Memory B cell (primary cell): ENCODE measurements at regions not wholly inside any gene's neighbourhood (a gene's known extent, or its start where the extent isn't known, plus 50 kb on each side); places are given as distances from the start of the nearest gene placed in this dataset.

ENCODE experiments used
- ATAC-seq: fragments of 150-1000 bp; cut with Tn5 transposase; 2 replicates; pipeline ENCODE4 v1.10.0; 2021; ENCODE audit warnings: low read depth, mild to moderate bottlenecking, moderate library complexity
- DNase-seq, 2 donors: peaks; one replicate each; pipeline ENCODE4 v3.0.0; 2022; ENCODE audit warnings: low spot score in 2 of 2
- H3K27ac Mint-ChIP-seq: one replicate; pipeline ENCODE4 v1.8.0; 2022; ENCODE audit warnings: mild to moderate bottlenecking, moderate library complexity, mixed read lengths
- H3K27me3 Mint-ChIP-seq: one replicate; pipeline ENCODE4 v1.8.0; 2022; ENCODE audit warnings: mixed read lengths
- H3K36me3 Mint-ChIP-seq: one replicate; pipeline ENCODE4 v1.8.0; 2022; ENCODE audit warnings: mild to moderate bottlenecking, mixed read lengths
- H3K4me1 Mint-ChIP-seq: one replicate; pipeline ENCODE4 v1.8.0; 2022; ENCODE audit warnings: mixed read lengths
- H3K4me3 Mint-ChIP-seq: one replicate; pipeline ENCODE4 v1.8.0; 2022; ENCODE audit warnings: mild to moderate bottlenecking, moderate library complexity, mixed read lengths
- H3K9me3 Mint-ChIP-seq: one replicate; pipeline ENCODE4 v1.8.0; 2022; ENCODE audit warnings: mixed read lengths

DNA sequence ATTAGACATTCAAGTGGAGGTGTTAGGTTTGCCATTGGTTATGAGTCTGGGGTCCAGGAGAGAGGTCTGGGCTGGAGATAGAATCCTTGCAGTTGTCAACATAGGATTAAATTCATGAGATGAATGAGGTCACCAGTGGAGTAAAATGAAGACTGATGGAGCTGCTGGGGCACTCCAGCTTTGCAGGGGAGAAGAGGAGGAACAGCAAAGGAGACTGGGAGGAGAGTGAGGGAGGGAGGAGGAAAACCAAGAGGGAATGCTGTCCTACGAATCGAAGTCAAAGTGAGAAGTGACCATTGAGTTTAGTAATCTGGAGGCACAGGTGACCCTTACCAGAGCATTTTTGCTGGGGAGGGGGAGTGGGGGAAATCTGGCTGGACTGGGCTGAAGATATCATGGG, 178.2 kb upstream of the NR3C1 start:
- H3K36me3 Mint-ChIP-seq, result peaks cover 2% of the 10 kb centered on the region
- no peak overlapping the region for H3K4me3 Mint-ChIP-seq
- H3K9me3 Mint-ChIP-seq, result peaks cover 2% of the 10 kb centered on the region
- DNase-seq (no peak), ATAC-seq (no peak)
- no peak overlapping the region for H3K27ac Mint-ChIP-seq
- no peaks in the 10 kb centered on the region for H3K27me3 Mint-ChIP-seq
- peaks cover 17% of the 10 kb centered on the region for H3K4me1 Mint-ChIP-seq

DNA sequence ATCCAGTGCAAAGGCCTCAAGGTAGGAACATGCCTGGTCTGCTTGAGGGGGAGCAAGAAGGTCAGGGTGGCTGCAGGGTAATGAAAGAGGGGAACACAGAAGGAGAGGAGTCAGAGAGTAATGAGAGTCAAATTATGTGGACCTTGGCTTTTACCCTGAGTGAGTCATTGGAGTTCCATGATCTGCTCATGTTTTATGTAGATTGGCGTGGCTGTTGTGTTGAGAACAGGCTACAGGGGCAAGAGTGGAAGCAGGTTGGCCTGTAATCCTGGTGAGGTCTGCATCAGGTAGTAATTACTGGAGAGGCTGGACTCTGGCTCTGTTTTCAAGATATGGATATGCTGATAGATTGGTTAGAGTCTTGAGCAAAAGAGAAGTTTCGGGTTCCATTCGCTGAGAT, 177.7 kb upstream of the NR3C1 start:
- ATAC-seq (no peak), DNase-seq (no peak)
- Mint-ChIP-seq H3K4me3 (no peak overlapping the region), H3K9me3 (peaks cover 2% of the 10 kb centered on the region), H3K36me3 (peaks cover 2% of the 10 kb centered on the region), H3K27me3 (no peaks in the 10 kb centered on the region), H3K27ac (no peak overlapping the region), H3K4me1 (peaks cover 17% of the 10 kb centered on the region)

DNA sequence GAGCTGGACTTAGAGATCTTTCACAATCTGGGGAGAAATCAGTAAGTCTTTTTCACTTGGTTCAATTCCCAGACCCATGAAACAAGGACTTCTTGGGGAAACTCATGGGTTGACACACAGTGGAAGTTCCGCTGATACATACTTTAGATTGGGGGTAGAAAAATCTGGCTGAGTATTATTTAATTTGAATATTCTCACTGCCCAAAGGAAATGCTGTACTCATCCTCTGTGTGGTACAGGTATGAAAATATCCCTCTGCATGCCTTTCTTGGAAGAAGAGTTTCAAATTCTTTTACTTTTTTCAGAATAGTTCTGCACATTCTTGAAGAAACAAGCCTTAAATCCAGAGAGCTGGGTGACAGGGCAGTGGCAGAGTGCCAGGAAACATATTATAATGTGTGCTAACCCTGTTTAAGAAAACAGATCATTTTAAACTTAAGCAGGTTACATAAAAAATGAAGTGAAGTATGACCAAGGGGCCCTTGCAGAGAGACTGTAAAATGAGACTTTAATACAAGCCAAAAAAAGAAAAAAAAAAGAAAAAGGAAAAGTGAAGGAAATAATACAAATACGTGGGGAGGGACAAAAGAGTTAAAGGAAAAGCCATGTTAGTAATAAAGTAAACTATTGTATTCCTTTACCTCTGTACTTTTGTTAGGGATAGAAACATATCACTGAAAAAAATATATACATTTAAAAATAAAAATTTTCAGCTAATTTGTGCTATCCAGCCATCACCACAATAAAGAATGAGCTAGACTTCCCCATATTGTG, 173.4 kb upstream of the NR3C1 start:
- no peak for DNase-seq
- Mint-ChIP-seq H3K27ac (no peak overlapping the region), H3K9me3 (peaks cover 2% of the 10 kb centered on the region), H3K4me1 (peaks cover 10% of the 10 kb centered on the region), H3K36me3 (peaks cover 2% of the 10 kb centered on the region), H3K27me3 (no peaks in the 10 kb centered on the region), H3K4me3 (no peak overlapping the region)
- ATAC-seq, result no peak

DNA sequence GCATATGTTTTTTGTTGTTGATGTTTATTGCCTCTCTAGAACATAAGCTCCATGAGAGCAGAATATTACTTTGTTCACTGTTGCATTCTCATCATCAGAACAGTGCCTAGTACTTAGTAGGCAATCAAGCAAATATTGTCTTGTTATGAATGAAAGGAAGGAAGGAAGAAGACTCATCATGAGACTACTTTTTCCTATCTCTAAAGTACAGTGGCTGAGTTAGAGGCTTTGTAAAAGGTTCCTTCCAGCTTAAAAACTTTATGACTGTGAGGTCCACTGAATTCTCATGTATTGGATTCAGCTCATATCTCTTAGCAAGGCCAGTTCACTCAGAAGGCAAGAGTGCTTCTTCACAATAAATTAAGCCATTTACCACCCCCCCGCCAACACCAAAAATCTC, 171.8 kb upstream of the NR3C1 start:
- DNase-seq (no peak), ATAC-seq (no peak)
- H3K27me3 Mint-ChIP-seq, result no peaks in the 10 kb centered on the region
- peaks cover 8% of the 10 kb centered on the region for H3K4me1 Mint-ChIP-seq
- no peak overlapping the region for H3K4me3 Mint-ChIP-seq
- no peak overlapping the region for H3K27ac Mint-ChIP-seq
- H3K9me3 Mint-ChIP-seq, result peaks cover 2% of the 10 kb centered on the region
- peaks cover 2% of the 10 kb centered on the region for H3K36me3 Mint-ChIP-seq

DNA sequence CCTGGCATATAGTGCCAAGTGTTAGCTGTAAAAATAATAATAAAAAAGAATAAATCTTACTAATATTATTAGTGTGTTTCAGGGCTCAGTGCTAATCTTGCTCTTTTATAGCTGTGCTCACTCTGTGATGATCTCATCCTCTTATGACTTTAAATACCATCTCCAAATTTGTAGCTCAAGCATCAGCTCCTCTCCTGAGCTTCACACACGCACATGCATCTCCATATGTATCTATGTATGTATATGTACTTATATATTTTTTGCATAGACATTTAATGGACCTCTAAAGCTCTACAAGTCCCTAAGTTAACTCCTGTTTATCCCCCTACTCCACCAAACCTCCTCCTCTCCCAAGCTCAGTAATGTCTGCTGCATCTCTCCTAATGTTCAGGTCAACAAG, 170.8 kb upstream of the NR3C1 start:
- no peaks in the 10 kb centered on the region for H3K36me3 Mint-ChIP-seq
- H3K27ac Mint-ChIP-seq, result no peak overlapping the region
- ATAC-seq (no peak), DNase-seq (no peak)
- H3K4me1 Mint-ChIP-seq, result peaks cover 10% of the 10 kb centered on the region
- no peak overlapping the region for H3K4me3 Mint-ChIP-seq
- no peaks in the 10 kb centered on the region for H3K27me3 Mint-ChIP-seq
- no peaks in the 10 kb centered on the region for H3K9me3 Mint-ChIP-seq

DNA sequence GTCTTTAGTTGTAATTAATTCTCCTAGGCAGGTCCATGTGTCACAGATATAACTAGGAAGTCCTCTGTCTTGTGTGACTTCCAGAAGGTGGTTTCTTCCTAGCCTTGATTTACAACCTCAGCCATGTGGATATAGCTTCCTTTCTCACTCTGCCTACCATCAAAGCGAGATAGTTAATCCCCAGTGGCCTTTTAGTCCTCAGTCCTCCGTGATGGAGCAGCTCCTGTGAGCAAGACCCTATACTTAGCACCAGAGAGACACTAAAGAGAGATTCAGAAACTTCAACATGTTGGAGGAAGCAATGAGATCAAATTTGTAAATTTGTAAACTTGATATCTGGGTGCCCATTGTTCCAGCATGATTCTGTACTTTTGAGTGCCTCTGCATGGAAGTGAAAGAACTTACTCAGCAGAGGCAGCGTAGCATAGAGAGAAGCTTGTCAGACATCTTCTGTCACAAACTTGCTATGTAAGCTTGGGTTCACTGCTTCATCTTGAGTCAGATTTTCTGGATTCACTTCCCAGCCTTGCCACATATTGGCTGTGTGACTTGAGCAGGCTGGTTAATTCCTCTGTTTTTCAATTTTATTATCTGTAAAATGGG, 170.2 kb upstream of the NR3C1 start:
- no peak for DNase-seq
- peaks cover 10% of the 10 kb centered on the region for H3K4me1 Mint-ChIP-seq

DNA sequence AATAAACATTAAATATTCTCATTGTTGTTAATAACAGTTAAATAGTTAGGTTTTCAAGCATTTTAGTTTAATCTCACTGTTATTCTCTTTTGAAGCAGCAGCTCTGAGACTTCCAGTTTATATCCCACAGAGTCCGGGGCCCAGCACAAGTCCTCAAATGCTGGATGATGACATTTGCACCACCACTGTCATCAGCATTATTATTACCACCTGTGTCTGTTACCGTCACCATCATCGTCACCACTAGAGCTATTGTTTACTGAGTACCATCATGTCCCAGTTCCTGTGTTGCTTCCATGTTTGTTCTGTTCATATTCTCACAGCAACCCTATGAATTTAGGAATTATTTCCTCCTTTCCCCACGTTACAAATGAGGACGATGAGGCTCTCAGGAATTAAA, 169.2 kb upstream of the NR3C1 start:
- Mint-ChIP-seq H3K4me1 (peaks cover 10% of the 10 kb centered on the region), H3K4me3 (no peak overlapping the region), H3K9me3 (no peaks in the 10 kb centered on the region), H3K27ac (no peak overlapping the region), H3K27me3 (no peaks in the 10 kb centered on the region), H3K36me3 (no peaks in the 10 kb centered on the region)
- ATAC-seq, result no peak
- no peak for DNase-seq

More for the DNA sequence above, 170.2 kb upstream of the NR3C1 start:
- Mint-ChIP-seq H3K27me3 (no peaks in the 10 kb centered on the region), H3K36me3 (no peaks in the 10 kb centered on the region), H3K27ac (no peak overlapping the region), H3K9me3 (no peaks in the 10 kb centered on the region), H3K4me3 (no peak overlapping the region)
- ATAC-seq, result peak; percentile 65

DNA sequence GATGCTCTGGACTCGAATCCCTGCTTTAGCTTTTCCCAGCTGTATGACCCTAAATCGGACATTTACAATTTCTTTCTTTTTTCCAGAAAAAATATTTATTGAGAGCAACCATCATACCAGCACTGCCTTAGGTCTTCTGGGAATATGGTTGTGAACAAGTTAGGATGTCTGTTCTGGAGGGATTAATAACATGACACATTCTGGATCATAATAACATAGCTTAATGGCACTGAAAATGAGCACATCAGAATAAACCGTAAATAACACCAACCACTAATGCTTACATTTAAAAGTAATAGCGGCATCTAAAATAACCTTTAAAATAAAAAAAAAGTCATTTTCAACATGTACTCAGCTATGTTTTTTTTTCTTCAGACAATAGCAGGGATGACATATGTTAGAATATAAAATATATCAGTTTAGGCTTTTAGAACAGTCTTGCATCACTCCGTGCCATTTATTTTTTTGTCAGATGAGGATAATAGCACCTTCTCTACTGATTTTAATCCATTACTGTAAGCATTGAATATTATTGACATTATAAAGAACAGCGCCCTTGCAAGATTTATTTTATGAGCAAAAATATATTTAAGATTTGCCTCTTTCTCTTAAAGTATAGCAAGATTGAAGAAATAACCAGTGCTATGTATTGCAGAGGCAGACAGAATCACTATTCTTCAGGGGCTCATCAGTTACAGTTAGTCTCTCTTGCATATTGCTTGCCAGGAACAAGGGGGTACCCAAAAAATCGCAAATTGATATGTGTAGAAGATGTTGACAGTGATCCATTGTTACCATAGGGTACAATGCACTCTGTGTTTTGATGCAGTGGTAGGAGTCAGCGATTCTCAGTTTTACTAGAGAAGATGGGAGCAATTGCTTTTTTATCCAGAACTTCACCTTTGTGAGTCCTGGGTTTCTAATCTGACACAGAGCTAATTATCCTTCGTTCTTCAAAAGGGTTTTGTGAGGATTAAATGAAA, 168.4 kb upstream of the NR3C1 start:
- ATAC-seq (no peak), DNase-seq (no peak)
- H3K36me3 Mint-ChIP-seq, result no peaks in the 10 kb centered on the region
- H3K4me1 Mint-ChIP-seq, result peaks cover 10% of the 10 kb centered on the region
- H3K4me3 Mint-ChIP-seq, result no peak overlapping the region
- no peaks in the 10 kb centered on the region for H3K27me3 Mint-ChIP-seq
- H3K9me3 Mint-ChIP-seq, result no peaks in the 10 kb centered on the region
- H3K27ac Mint-ChIP-seq, result no peak overlapping the region

DNA sequence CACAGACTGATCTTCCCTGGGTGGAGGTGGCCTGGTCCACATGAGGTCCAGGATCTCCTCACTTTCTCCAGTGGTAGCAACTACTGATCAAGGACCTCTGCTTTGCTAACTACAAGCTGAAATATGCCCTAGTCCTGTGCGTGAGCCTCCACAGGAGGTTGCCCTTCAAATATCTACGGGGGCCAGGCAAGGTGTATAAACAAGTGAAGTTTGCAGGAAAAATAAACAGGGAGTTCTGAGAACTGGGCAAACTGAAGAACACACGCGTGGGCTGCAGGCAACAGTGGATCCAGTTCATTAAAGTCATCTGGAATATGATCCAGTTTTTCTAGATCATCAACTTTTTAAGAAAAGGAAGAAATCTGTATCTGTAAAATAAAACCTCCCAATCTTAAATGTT, 167.5 kb upstream of the NR3C1 start:
- DNase-seq (no peak), ATAC-seq (no peak)
- Mint-ChIP-seq H3K9me3 (no peaks in the 10 kb centered on the region), H3K4me1 (peaks cover 10% of the 10 kb centered on the region), H3K27me3 (no peaks in the 10 kb centered on the region), H3K36me3 (no peaks in the 10 kb centered on the region), H3K4me3 (no peak overlapping the region), H3K27ac (no peak overlapping the region)

DNA sequence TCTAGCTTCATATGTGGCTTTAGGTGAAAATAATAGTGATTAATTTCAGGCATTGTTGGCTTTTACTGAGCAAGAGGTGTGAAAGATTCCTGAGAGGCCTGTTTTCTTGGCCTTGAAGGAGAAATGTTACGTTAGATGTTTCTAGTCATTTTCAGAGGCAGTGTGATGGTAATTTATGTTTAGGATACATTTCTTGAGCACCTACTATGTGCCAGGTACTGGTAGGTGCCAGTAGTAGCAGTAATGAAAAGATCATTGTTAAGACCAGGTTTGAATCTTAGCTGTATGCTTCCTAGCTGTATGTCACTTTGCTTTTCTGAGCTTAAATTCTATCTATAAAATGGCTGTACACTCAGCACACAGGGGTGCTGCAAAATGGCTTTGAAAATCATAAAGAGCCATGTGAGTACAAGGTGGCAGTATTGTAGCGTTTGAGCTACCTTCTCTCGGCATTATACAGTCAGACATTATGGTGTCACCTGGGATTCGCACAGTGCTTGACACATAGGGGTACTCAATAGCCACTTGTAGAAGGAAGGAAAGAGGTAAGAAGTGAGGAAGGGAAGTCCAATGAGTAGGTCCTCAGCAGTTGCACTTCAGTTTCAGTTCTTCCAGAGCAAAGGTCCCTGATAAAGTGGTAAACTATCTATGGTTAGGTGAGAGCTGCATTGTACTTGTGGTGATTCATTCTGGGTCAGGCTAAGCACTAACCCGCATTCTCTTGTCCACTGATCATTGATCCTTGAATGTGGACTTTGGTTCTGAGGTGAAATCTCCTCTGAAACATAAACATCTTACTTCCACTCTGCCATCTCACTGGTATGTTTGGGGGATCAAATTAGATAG, 166.5 kb upstream of the NR3C1 start:
- H3K36me3 Mint-ChIP-seq, result no peaks in the 10 kb centered on the region
- no peaks in the 10 kb centered on the region for H3K9me3 Mint-ChIP-seq
- H3K27me3 Mint-ChIP-seq, result no peaks in the 10 kb centered on the region
- H3K27ac Mint-ChIP-seq, result no peak overlapping the region
- H3K4me3 Mint-ChIP-seq, result no peak overlapping the region
- DNase-seq (no peak), ATAC-seq (no peak)
- H3K4me1 Mint-ChIP-seq, result peaks cover 9% of the 10 kb centered on the region

DNA sequence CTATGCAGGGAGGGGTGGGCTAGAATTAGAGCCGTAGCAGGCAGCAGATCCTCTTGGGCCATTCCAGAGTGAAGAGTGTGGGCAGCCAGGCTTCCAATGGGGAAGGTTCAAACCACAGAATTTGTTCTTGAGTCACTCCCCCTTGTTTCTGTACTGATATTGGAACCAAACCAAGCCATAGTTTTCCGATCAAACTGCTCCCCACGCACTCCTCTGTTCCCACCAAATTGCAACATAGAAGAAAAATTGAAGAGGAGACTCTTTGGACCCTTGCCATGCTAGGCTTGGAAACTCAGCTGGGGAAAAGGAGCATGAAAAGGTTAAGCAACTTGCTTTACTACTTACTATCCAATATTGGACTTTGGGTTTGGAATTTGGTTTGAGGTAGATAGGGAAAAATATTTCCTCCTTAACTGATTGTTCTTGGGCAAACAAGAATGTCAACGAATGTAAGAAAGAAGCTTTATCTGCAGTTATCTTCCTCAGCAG, 165.8 kb upstream of the NR3C1 start:
- DNase-seq, result no peak
- Mint-ChIP-seq H3K9me3 (no peaks in the 10 kb centered on the region), H3K4me1 (peaks cover 5% of the 10 kb centered on the region), H3K4me3 (no peak overlapping the region), H3K27me3 (no peaks in the 10 kb centered on the region), H3K27ac (no peak overlapping the region), H3K36me3 (no peaks in the 10 kb centered on the region)
- no peak for ATAC-seq

DNA sequence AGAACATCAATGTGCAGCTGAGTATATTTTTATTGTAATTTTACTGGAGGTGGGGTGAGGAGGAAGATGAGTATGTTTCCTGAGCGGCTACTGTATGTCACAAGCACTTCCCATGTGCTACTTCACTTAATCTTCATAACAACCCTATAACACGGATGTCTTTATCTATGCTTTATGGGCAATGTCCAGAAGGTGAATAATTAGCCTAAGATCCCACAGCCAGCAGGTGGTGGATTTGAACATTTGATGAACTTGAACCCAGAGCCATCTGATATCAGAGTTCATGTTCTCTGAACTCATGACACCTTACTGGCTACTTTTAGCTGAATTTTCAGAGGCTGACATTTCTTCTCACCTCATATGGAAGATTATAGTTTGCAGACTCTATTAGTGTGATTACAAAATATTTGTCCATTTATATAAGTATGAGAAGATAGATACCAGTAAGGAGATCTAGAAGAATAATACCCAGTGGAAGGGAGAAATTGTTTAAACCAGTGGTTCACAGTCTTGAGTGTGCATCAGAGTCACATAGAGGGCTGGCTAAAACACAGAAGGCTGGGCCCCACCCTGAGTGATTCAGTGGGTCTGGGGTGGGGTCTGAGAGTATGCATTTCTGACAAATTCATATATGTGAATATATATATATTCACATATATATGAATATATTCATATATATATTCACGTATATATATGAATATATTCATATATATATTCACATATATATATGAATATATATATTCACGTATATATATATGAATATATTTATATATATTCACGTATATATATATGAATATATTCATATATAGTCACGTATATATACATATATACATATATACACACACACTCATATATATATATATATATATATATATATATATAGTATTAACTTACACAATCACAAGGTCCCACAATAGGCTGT, 164.4 kb upstream of the NR3C1 start:
- no peak overlapping the region for H3K27ac Mint-ChIP-seq
- H3K9me3 Mint-ChIP-seq, result no peaks in the 10 kb centered on the region
- no peak overlapping the region for H3K4me3 Mint-ChIP-seq
- no peaks in the 10 kb centered on the region for H3K27me3 Mint-ChIP-seq
- H3K36me3 Mint-ChIP-seq, result no peaks in the 10 kb centered on the region
- no peak for ATAC-seq
- DNase-seq, result no peak
- H3K4me1 Mint-ChIP-seq, result peaks cover 11% of the 10 kb centered on the region

DNA sequence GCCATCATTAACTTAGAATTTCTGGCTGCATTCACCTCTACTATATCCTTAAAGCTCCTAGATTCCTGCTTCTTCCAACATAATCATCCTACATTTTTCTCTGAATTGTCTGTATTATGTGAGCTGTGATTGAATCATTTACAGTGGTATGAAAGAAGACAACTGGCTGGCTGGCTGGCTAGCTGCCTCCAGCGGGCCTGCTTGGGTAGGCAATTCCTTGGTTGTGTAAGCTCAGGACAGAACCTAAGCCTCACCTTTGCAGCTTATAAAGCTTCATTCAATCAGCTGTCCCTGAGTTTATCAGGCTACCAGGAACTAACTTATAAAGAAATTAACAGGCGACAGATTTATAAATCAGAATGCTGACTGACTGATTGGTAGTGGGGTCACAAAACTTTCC, 162.7 kb upstream of the NR3C1 start:
- Mint-ChIP-seq H3K27ac (no peak overlapping the region), H3K27me3 (no peaks in the 10 kb centered on the region)

More for the DNA sequence above, 162.7 kb upstream of the NR3C1 start:
- H3K36me3 Mint-ChIP-seq, result no peaks in the 10 kb centered on the region
- DNase-seq (no peak), ATAC-seq (no peak)
- peaks cover 11% of the 10 kb centered on the region for H3K4me1 Mint-ChIP-seq
- no peaks in the 10 kb centered on the region for H3K9me3 Mint-ChIP-seq
- no peak overlapping the region for H3K4me3 Mint-ChIP-seq
